Esophagus mucosa (tissue), 1 donor: ENCODE measurements at regions not wholly inside any gene's neighbourhood (a gene's known extent, or its start where the extent isn't known, plus 50 kb on each side); places are given as distances from the start of the nearest gene placed in this dataset.

Source experiments
- ATAC-seq: fragments of 200-7000 bp; cut with Tn5 transposase; one replicate; pipeline ENCODE4 v1.9.1; 2020
- donor health status: DM: yes; HTN: yes; CAD: no.

- ATAC-seq = no peak
These were observed 1415.8 kb upstream of the CELF4 start for GRCh38 chr18:38981389-38981788.

DNA sequence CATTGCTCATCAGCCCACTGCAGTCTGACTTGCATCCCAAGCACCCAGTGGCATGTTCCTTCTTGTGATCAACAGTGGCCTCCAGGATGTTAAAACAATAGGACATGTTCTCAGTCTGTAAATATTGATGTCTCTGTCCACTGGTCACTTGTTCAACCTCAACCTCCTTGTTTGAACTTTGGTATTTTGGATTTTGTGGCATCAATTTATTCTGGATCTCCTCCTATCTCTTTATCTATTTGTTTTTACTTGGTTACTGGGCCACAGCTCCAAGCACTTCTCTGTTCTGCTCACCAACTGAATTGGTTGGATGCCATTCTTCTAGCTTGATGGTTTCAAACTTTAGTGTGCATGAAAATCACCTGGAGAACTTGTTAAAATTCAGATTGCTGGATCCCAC lies 1414.8 kb upstream of the CELF4 start:
- ATAC-seq = no peak

- ATAC-seq = no peak
These were observed 1407.0 kb upstream of the CELF4 start for GRCh38 chr18:38972571-38972970.

- ATAC-seq = no peak
These were observed 1406.3 kb upstream of the CELF4 start for GRCh38 chr18:38971881-38972280.

DNA sequence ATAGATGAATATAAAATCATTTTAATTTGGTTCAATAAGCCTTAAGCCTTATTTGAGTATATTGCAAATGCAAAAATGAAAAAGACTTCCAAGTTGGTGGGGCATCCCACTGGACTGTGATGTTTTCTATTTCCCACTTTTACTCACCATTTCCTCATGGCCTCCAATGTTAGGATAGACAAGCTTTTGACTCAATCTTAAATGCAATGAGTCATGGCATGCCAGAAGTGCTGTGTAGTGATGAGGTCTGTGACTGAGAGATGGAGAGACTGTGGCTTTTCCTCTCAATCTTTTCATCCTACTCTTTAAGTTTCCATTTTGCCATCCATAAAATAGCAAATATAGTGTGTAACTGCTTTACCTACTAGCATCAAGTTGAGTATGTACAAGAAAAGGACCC lies 1401.2 kb upstream of the CELF4 start:
- ATAC-seq = no peak

DNA sequence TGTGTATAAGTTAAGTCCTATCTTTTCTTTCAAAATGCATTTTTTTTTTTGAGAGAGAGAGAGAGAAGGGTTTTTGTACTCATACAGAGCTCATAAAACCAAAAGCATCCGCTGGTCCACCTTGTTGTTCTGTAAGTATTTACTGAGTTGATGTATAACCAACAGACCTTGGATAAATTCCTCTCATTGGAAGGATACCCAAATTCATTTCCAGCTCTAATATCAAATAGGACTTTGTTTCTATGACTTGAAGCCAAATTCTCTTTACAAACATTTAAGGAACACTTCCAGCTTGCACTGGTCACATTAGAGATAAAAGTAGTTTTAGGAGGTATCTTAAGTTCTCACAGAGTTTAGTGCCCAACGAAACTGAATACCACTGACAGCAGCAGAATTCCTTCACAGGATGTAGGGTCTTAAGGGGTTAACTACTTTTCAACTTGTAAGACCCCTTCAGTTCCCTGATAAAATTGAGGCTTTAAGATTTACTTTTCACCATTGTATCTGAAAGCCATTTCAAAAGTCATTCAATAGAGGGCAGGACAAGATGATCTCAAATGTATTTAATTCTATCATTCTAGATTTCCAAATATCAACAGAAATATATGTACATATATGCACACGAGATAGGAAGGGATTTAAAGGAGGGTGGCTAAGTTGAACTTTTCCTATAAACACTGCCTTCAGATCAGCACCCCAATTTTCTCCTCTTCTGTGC lies 1398.5 kb upstream of the CELF4 start:
- ATAC-seq = no peak

GRCh38 chr18:38961880-38962279 lies 1396.3 kb upstream of the CELF4 start:
- no peak for ATAC-seq

- no peak for ATAC-seq
These were observed 1392.1 kb upstream of the CELF4 start for GRCh38 chr18:38957736-38958135.

- no peak for ATAC-seq
These were observed 1390.5 kb upstream of the CELF4 start for GRCh38 chr18:38956068-38956467.

GRCh38 chr18:38951633-38952032 lies 1386.0 kb upstream of the CELF4 start:
- peak; percentile 23 for ATAC-seq

- ATAC-seq = no peak
These were observed 1382.8 kb upstream of the CELF4 start for GRCh38 chr18:38948436-38948835.

DNA sequence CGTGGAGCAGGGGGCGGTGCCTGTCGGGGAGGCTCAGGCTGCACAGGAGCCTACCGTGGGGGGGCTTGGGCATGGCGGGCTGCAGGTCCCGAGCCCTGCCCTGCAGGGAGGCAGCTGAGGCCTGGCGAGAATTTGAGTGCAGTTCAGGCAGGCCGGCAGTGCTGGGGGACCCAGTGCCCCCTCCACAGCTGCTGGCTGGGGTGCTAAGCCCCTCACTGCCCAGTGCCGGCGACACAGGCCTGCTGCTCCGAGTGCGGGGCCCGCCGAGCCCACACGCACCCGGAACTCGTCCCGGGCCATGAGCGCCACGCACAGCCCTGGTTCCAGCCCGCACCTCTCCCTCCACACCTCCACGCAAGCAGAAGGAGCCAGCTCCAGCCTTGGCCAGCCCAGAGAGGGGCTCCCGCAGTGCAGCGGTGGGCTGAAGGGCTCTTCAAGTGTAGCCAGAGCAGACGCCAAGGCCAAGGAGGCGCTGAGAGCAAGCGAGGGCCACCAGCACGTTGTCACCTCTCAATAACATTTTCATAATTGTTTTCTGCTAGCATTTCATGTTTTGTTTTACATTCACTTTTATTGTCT lies 1378.9 kb upstream of the CELF4 start:
- ATAC-seq = no peak

DNA sequence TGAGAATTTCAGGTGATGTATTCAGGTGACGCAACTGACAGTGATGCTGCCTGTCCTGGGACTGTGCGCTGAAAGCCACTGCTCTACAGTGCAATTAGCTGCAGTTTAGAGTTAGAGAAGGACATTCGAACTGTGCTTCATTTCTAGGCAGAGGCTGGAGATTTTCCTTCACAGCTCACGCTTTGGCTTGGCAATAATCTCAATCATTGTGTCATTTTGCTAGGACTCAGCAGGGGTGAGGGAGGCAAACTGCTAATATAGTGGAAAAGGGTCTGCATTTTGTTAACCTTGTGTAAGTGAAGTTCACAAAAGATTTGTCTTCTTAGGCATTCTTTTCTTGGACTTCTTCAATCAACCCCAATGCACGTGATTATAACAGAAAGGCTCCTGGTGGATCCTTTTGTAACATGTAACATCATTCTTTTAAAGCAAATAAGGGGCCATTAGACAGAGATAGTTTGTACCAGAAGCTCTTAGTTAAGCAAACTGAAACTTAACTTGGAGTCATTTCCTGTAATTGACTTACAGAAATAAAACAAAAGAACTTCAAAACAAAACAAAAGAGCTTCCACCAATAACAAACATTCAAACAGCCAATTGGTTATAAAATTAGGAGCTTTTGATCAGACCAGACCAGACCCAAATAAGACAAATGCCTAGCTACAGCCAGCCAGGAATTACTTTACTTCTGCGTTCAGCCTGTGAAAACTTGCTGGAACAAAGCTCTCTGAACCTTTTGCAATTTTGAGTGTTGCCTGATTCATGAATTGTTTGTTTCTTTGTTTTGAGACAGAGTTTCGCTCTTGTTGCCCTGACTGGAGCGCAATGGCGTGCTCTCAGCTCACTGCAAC lies 1376.3 kb upstream of the CELF4 start:
- ATAC-seq = no peak

GRCh38 chr18:38940863-38941531 lies 1375.4 kb upstream of the CELF4 start:
- ATAC-seq = peak; percentile 65

GRCh38 chr18:38940475-38940862 lies 1374.9 kb upstream of the CELF4 start:
- ATAC-seq = no peak

- ATAC-seq = no peak
These were observed 1368.4 kb upstream of the CELF4 start for GRCh38 chr18:38933910-38934510.

DNA sequence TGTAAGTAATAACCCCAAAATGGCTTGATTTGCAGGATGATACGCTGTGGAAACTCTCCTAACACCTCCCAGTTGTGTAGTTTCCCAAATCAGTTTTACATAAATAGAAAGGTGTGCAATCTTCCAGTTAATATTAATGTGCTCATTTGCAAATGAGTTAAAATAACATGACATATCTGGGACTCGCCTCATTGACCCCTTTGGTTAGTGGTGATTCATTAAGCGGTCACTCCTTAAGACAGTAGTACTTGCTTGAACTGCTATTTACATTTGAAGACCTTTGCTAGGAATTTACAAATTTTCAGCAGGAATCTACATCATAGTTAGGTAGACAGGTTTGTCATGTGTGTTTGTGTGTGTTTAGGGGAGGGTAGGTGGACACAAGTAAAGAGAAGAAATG lies 1367.7 kb upstream of the CELF4 start:
- no peak for ATAC-seq

DNA sequence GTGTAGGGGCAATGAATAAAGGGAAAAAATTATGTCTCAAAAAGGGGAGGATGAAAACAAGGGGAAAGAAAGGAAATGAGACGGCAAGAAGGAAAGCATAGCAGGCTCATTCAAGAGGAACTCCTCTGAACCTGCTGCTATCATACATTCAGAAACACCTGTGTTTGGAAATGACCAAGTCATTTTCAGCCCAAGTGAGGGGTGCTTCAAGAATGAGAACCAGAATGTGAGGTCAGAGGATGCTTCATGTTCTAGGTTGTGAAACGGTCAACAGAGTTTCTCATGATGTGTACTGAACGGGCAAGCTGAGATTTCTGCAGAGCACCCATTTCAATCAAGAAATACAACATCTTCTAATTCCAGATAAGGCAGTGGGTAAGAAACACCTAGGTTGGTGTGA lies 1367.2 kb upstream of the CELF4 start:
- no peak for ATAC-seq

DNA sequence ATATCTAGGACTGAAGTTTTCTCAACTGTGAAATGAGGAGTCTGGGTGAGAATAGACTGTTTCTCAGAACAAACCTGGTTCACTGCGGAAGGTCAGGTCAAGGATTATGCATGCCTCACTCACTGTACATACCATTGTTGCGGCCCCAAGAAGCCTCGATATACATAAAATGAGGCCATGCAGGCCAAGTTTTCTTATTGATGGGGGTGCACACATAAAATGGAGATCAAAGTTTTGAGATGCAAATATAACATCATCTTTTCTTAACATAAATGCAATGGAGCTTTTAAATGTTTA lies 1366.1 kb upstream of the CELF4 start:
- no peak for ATAC-seq

GRCh38 chr18:38930881-38931753 lies 1365.5 kb upstream of the CELF4 start:
- no peak for ATAC-seq

GRCh38 chr18:38923540-38923939 lies 1357.9 kb upstream of the CELF4 start:
- no peak for ATAC-seq

DNA sequence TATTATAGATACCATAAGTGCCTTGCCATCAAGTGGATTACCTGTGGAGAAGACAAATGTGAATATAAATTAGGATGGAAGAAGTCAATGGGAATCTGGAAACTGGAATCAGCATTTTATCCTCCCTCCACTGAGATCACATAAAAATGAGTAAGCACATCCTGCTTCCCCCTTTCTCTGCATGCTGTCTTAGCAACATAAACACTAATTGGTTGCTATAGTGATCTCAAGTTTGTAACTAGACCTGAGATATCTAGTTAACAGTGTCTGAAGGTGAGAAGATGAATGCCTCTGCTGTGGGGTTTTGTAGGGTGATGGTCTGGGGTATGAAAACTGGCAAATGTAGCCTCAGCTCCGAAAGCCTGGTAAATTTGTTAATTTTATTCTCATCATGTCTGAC lies 1357.5 kb upstream of the CELF4 start:
- ATAC-seq = no peak
